Hepatocyte (in vitro differentiated cells): ENCODE measurements at regions not wholly inside any gene's neighbourhood (a gene's known extent, or its start where the extent isn't known, plus 50 kb on each side); places are given as distances from the start of the nearest gene placed in this dataset.

ENCODE experiments used
- CTCF ChIP-seq: fragments of 200-600 bp; sonication (generic); IDR thresholded peaks from 2 replicates; pipeline ENCODE4 v1.5.1; 2016; ENCODE audit warnings: antibody characterized with exemption, mild to moderate bottlenecking; ENCODE audit not compliant: poor library complexity
- EZH2phosphoT487 ChIP-seq: fragments of 200-600 bp; sonication (generic); IDR thresholded peaks from one replicate; pipeline ENCODE4 v1.6.1; 2018; ENCODE audit warnings: antibody characterized with exemption, mild to moderate bottlenecking, low read depth, moderate library complexity; ENCODE audit not compliant: unreplicated experiment, severe bottlenecking

- TF ChIP-seq CTCF, result no peak
- TF ChIP-seq EZH2phosphoT487, result no peak
Observed at GRCh38 chr9:117809751-117810150, 105.5 kb downstream of the TLR4 start.
